ENCODE measurements at regions not wholly inside any gene's neighbourhood (a gene's known extent, or its start where the extent isn't known, plus 50 kb on each side); places are given as distances from the start of the nearest gene placed in this dataset.

DNA sequence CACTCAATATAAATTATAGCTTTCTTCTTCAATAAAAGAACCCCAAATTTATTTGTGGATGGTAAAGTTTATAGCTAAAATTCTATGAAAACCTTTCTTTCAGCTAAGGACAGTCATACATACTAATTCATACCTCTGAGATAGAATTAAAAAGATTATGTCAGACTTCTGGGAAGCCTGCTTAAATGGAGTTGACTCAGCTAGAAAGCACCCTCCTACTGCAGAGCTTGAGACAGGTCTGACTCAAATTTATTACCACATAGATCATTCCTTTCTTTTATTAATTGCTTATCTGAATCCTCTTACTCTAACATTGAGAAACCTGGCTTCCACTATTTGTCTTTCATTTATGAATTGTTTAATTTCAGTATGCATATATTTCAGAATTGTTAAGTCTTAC lies 1007.0 kb upstream of the LRFN5 start:
- TF ChIP-seq, protein P1, sequence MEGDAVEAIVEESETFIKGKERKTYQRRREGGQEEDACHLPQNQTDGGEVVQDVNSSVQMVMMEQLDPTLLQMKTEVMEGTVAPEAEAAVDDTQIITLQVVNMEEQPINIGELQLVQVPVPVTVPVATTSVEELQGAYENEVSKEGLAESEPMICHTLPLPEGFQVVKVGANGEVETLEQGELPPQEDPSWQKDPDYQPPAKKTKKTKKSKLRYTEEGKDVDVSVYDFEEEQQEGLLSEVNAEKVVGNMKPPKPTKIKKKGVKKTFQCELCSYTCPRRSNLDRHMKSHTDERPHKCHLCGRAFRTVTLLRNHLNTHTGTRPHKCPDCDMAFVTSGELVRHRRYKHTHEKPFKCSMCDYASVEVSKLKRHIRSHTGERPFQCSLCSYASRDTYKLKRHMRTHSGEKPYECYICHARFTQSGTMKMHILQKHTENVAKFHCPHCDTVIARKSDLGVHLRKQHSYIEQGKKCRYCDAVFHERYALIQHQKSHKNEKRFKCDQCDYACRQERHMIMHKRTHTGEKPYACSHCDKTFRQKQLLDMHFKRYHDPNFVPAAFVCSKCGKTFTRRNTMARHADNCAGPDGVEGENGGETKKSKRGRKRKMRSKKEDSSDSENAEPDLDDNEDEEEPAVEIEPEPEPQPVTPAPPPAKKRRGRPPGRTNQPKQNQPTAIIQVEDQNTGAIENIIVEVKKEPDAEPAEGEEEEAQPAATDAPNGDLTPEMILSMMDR (IDR thresholded peaks at IDR 0.05) = no peak
- no peak for TF ChIP-seq ZFX (IDR thresholded peaks at IDR 0.05; ENCODE audit: borderline replicate concordance)

Measured in 22Rv1 (cell line).